ENCODE measurements at regions not wholly inside any gene's neighbourhood (a gene's known extent, or its start where the extent isn't known, plus 50 kb on each side); places are given as distances from the start of the nearest gene placed in this dataset.
A peak's percentile ranks its signal among the peaks of the same experiment; 100 is the strongest.

DNA sequence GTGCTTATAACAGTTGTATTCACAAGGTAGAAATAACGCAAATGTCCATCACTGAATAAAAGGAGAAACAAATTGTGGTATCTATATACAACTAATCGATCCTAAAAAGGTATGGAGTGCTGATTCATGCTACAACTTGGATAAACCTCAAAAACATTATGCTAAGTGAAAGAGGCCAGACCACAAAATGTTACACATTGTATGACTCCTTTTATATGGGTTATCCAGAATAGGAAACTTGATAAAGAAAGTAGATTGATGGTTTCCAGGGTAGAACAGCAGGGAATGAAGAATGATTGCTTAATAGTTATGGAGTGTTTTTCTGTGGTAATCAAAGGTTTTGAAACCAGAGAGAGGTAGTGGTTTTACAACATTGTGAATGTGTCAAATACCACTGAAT, 432.2 kb upstream of the TRIB2 start:
- no peak overlapping the region for H3K9ac ChIP-seq (ENCODE audit: low read length)
- H3K79me2 ChIP-seq (ENCODE audit: low read length) = no peaks in the 10 kb centered on the region
- peaks cover 12% of the 10 kb centered on the region for H3K4me1 ChIP-seq (ENCODE audit: low read length)
- no peaks in the 10 kb centered on the region for H3K9me3 ChIP-seq (ENCODE audit: insufficient read depth, low read length)
- no peak overlapping the region for H3K4me2 ChIP-seq (ENCODE audit: low read length)
- TF ChIP-seq EZH2phosphoT487 (IDR thresholded peaks at IDR 0.05; ENCODE audit: low read depth) = no peak
- TF ChIP-seq, protein P1, sequence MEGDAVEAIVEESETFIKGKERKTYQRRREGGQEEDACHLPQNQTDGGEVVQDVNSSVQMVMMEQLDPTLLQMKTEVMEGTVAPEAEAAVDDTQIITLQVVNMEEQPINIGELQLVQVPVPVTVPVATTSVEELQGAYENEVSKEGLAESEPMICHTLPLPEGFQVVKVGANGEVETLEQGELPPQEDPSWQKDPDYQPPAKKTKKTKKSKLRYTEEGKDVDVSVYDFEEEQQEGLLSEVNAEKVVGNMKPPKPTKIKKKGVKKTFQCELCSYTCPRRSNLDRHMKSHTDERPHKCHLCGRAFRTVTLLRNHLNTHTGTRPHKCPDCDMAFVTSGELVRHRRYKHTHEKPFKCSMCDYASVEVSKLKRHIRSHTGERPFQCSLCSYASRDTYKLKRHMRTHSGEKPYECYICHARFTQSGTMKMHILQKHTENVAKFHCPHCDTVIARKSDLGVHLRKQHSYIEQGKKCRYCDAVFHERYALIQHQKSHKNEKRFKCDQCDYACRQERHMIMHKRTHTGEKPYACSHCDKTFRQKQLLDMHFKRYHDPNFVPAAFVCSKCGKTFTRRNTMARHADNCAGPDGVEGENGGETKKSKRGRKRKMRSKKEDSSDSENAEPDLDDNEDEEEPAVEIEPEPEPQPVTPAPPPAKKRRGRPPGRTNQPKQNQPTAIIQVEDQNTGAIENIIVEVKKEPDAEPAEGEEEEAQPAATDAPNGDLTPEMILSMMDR (IDR thresholded peaks at IDR 0.05; ENCODE audit: low read depth, low read length) = no peak
- no peak overlapping the region for H2AFZ ChIP-seq (ENCODE audit: low read depth, low read length)
- no peak overlapping the region for H3K27ac ChIP-seq (ENCODE audit: low read length)
- H3K27me3 ChIP-seq (ENCODE audit: low read depth, low read length) = peaks cover 33% of the 10 kb centered on the region
- H4K20me1 ChIP-seq (ENCODE audit: insufficient read depth, low read length) = no peaks in the 10 kb centered on the region
- H3K4me3 ChIP-seq (ENCODE audit: low read length) = no peak overlapping the region
- H3K36me3 ChIP-seq (replicated peaks; ENCODE audit: low read depth, low read length) = no peaks in the 10 kb centered on the region

DNA sequence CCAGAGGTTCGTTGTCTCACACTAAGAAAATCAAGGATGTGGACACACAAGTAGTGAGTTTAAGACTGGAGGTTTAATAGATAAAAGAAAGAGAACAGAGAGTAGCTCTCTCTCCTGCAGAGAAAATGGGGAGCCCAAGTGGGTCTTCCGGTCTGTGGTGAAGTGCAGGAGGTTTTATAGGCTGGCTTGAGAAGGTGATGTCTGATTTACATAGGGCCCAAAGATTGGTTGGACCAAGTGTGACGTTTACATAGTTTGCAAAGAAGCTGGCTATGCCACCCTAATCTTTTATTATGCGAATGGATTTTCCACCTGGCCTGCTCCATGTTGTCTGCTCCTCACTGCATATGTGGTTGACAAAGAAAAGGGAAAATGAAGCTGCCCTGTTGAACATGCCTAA, 430.4 kb upstream of the TRIB2 start:
- H3K4me1 ChIP-seq (ENCODE audit: low read length) = peaks cover 14% of the 10 kb centered on the region
- H3K79me2 ChIP-seq (ENCODE audit: low read length) = no peaks in the 10 kb centered on the region
- no peak overlapping the region for H3K9ac ChIP-seq (ENCODE audit: low read length)

DNA sequence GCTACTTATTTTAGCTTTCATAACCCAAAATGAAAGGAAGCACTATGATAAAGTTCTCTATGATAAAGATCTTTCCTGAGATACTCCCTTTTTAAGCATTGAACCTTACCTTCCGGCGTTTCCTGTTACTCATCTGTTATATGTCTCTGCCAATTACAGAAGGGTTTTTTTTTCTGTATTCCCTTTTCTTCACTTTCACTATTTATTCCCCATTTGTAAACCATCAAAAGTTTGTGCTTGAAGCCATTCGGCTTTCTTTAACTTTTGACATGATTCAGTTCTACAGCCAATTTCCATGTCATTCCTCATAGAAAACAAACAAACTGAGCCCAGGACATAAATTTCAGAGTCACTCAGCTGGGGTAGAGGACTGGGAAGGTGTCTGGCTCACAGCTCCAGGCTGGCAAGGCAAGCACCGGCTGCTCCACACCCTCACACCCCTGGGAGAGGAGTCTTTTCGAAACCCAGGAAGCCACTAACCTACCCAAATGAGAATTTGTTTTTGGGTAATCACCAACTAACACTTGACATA, 429.4 kb upstream of the TRIB2 start:
- no peak overlapping the region for H3K4me3 ChIP-seq (ENCODE audit: low read length)
- peaks cover 50% of the 10 kb centered on the region for H3K27me3 ChIP-seq (ENCODE audit: low read depth, low read length)
- H3K4me2 ChIP-seq (ENCODE audit: low read length) = peak overlapping the region; percentile 14; the same call in 1 of the 2 replicates
- TF ChIP-seq EZH2phosphoT487 (IDR thresholded peaks at IDR 0.05; ENCODE audit: low read depth) = no peak
- TF ChIP-seq, protein P1 (IDR thresholded peaks at IDR 0.05; ENCODE audit: low read depth, low read length) = no peak
- no peak overlapping the region for H3K9ac ChIP-seq (ENCODE audit: low read length)
- H4K20me1 ChIP-seq (ENCODE audit: insufficient read depth, low read length) = no peaks in the 10 kb centered on the region
- no peaks in the 10 kb centered on the region for H3K36me3 ChIP-seq (replicated peaks; ENCODE audit: low read depth, low read length)
- no peak overlapping the region for H3K27ac ChIP-seq (ENCODE audit: low read length)
- no peak overlapping the region for H2AFZ ChIP-seq (ENCODE audit: low read depth, low read length)
- H3K79me2 ChIP-seq (ENCODE audit: low read length) = no peaks in the 10 kb centered on the region
- no peaks in the 10 kb centered on the region for H3K9me3 ChIP-seq (ENCODE audit: insufficient read depth, low read length)
- peaks cover 22% of the 10 kb centered on the region for H3K4me1 ChIP-seq (ENCODE audit: low read length)

More for the DNA sequence above, 430.4 kb upstream of the TRIB2 start:
- no peak overlapping the region for H3K27ac ChIP-seq (ENCODE audit: low read length)
- H3K4me2 ChIP-seq (ENCODE audit: low read length) = no peak overlapping the region
- H4K20me1 ChIP-seq (ENCODE audit: insufficient read depth, low read length) = no peaks in the 10 kb centered on the region
- H3K36me3 ChIP-seq (replicated peaks; ENCODE audit: low read depth, low read length) = no peaks in the 10 kb centered on the region
- TF ChIP-seq, protein P1 (IDR thresholded peaks at IDR 0.05; ENCODE audit: low read depth, low read length) = no peak
- TF ChIP-seq EZH2phosphoT487 (IDR thresholded peaks at IDR 0.05; ENCODE audit: low read depth) = no peak
- H3K9me3 ChIP-seq (ENCODE audit: insufficient read depth, low read length) = no peaks in the 10 kb centered on the region
- no peak overlapping the region for H2AFZ ChIP-seq (ENCODE audit: low read depth, low read length)
- peaks cover 41% of the 10 kb centered on the region for H3K27me3 ChIP-seq (ENCODE audit: low read depth, low read length)
- no peak overlapping the region for H3K4me3 ChIP-seq (ENCODE audit: low read length)

DNA sequence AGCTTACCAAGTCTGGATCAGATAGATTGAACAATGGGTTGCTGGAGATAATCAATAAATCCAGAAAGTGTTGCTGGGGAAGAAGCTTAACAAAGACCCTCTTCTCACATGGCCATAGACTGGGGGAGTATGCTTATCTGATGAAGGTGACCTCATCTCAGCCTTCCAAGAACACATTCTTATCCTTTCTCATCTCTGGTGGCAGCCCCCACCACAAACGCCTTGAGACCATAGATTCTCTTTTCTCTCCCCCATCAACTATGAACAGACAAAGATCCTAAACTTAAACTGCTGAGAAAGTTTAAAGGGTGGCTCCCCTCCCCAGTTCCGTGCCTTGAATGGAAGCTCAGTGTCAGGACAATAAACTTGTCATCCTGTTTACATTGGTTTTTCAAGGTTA, 428.7 kb upstream of the TRIB2 start:
- no peaks in the 10 kb centered on the region for H3K9me3 ChIP-seq (ENCODE audit: insufficient read depth, low read length)
- no peaks in the 10 kb centered on the region for H3K36me3 ChIP-seq (replicated peaks; ENCODE audit: low read depth, low read length)
- peaks cover 17% of the 10 kb centered on the region; the same call in 1 of the 2 replicates for H3K4me1 ChIP-seq (ENCODE audit: low read length)
- H3K27me3 ChIP-seq (ENCODE audit: low read depth, low read length) = peaks cover 50% of the 10 kb centered on the region
- no peak for TF ChIP-seq EZH2phosphoT487 (IDR thresholded peaks at IDR 0.05; ENCODE audit: low read depth)
- TF ChIP-seq, protein P1 (IDR thresholded peaks at IDR 0.05; ENCODE audit: low read depth, low read length) = no peak
- no peaks in the 10 kb centered on the region for H3K79me2 ChIP-seq (ENCODE audit: low read length)
- no peak overlapping the region for H2AFZ ChIP-seq (ENCODE audit: low read depth, low read length)
- H4K20me1 ChIP-seq (ENCODE audit: insufficient read depth, low read length) = no peaks in the 10 kb centered on the region
- H3K4me2 ChIP-seq (ENCODE audit: low read length) = no peak overlapping the region
- no peak overlapping the region for H3K4me3 ChIP-seq (ENCODE audit: low read length)
- no peak overlapping the region for H3K9ac ChIP-seq (ENCODE audit: low read length)
- H3K27ac ChIP-seq (ENCODE audit: low read length) = no peak overlapping the region
